Caco-2 (cell line): ENCODE measurements at regions not wholly inside any gene's neighbourhood (a gene's known extent, or its start where the extent isn't known, plus 50 kb on each side); places are given as distances from the start of the nearest gene placed in this dataset.
"Not testable (repeated sequence)": the region's sequence is repeated elsewhere in the genome, so short reads cannot be mapped to it uniquely, and the experiment has no call there.

Source experiments
- BruUV-seq: library from RNA; stranded (reverse); fragments of 400-500 nt; replicated peaks from 2 replicates; lab custom pipeline; 2021; lab: Mats Ljungman, UMichigan
- CTCF ChIA-PET: fragments of 300-600 bp; sonication (Branson Sonifier 250); formaldehyde crosslinking; loops from one replicate; lab custom pipeline; 2022; ENCODE audit warnings: antibody characterized with exemption; lab: Charles Lee
- POLR2A ChIA-PET: fragments of 300-600 bp; sonication (Branson Sonifier 250); formaldehyde crosslinking; loops from one replicate; lab custom pipeline; 2022; ENCODE audit warnings: antibody characterized with exemption; lab: Charles Lee
- DNase-seq, 2 experiments: peaks; one replicate each; pipeline versions ENCODE4 v3.0.0 to v3.0.0-alpha.2; 2020 to 2022
- H3K27me3 ChIP-seq: replicated peaks from 2 replicates; pipeline ENCODE4 v1.6.0; 2011; ENCODE audit warnings: low read length; ENCODE audit not compliant: control insufficient read depth, insufficient read depth
- H3K36me3 ChIP-seq: 2 replicates; pipeline ENCODE4 v1.5.1; 2011; ENCODE audit warnings: low read length; ENCODE audit not compliant: control insufficient read depth, insufficient read depth
- H3K4me1 ChIP-seq: fragments of 250-450 bp; sonication (Bioruptor Pico); 2 replicates; pipeline ENCODE4 v1.5.1; 2020; ENCODE audit warnings: mild to moderate bottlenecking
- H3K4me3 ChIP-seq: 2 replicates; pipeline ENCODE4 v1.5.1; 2011; ENCODE audit warnings: low read depth, mild to moderate bottlenecking, control low read depth, low read length
- H3K9me3 ChIP-seq: fragments of 250-450 bp; sonication (Bioruptor Pico); 2 replicates; pipeline ENCODE4 v1.5.1; 2020; ENCODE audit warnings: mild to moderate bottlenecking, moderate library complexity
- H3K27ac Mint-ChIP-seq: one replicate; pipeline ENCODE4 v1.8.0; 2022; ENCODE audit warnings: mixed read lengths; ENCODE audit not compliant: unreplicated experiment
- H3K27me3 Mint-ChIP-seq: one replicate; pipeline ENCODE4 v1.8.0; 2022; ENCODE audit warnings: mixed read lengths; ENCODE audit not compliant: insufficient read depth, unreplicated experiment
- H3K36me3 Mint-ChIP-seq: one replicate; pipeline ENCODE4 v1.8.0; 2022; ENCODE audit warnings: mild to moderate bottlenecking, mixed read lengths; ENCODE audit not compliant: insufficient read depth, unreplicated experiment
- H3K4me1 Mint-ChIP-seq: one replicate; pipeline ENCODE4 v1.8.0; 2022; ENCODE audit warnings: low read depth, mixed read lengths; ENCODE audit not compliant: unreplicated experiment
- H3K4me3 Mint-ChIP-seq: one replicate; pipeline ENCODE4 v1.8.0; 2022; ENCODE audit warnings: mild to moderate bottlenecking, moderate library complexity, mixed read lengths; ENCODE audit not compliant: unreplicated experiment
- H3K9me3 Mint-ChIP-seq: one replicate; pipeline ENCODE4 v1.8.0; 2022; ENCODE audit warnings: mixed read lengths; ENCODE audit not compliant: unreplicated experiment
- intact Hi-C: fragments of 100-400 bp; cut with micrococcal nuclease; formaldehyde crosslinking; loops from one replicate; pipeline ENCODE4 v1.10.0; 2022; ENCODE audit not compliant: unreplicated experiment
- TF ChIP-seq, protein P1 (sequence below), 2 experiments: fragments of 200-600 bp in 1 of 2; IDR thresholded peaks; 1 replicate in 1 of 2; 2 replicates in 1 of 2; pipeline versions ENCODE4 v1.5.1 to v1.8.0; 2011 to 2022; ENCODE audit warnings: antibody characterized with exemption in 1 of 2, control low read depth in 1 of 2, inconsistent platforms in 1 of 2, low read depth in 1 of 2, low read length in 1 of 2, mild to moderate bottlenecking in 1 of 2, moderate library complexity in 1 of 2; ENCODE audit not compliant: insufficient read depth in 1 of 2, severe bottlenecking in 1 of 2, unreplicated experiment in 1 of 2

DNA sequence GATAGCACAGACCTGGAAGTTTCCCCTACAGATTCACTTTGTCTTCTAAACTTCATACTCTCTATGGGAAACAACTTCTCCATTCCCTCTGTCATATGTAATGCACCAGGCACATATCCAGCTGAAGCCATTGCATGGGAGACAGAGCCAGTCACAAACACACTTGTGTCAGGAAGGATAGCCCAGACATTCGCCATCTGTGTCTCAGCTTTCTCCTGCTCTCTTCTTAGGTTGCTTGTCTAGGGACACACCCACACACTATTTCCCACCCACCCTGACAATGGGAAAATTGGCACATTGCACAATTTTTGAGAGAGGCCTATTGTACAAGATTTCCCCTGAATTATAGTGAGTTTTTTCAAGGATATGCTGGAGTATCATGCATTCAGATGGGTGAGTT is 158.4 kb upstream of the MPDZ start:
- intact Hi-C loops, result no loop called here
- CTCF ChIA-PET, result no interaction called here

DNA sequence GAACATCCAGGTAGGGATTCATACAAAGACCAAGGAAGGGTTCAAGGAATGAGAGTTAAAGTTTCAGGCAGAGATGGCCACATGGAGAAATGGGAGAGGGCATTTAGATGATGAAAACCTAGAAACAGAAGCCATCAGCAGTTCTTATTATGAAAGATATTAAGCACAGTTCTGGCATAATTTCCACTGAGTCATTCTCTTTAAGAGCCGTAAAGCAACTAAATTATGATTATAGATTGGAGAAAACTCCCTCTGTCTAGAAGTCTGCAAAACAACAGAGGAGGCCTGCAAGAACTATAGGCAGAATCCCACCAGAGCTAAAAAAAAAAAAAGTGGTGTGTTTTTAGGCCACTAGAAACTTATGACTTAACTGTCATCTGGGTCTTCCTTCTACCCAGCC is 157.1 kb upstream of the MPDZ start:
- no peak for DNase-seq
- Mint-ChIP-seq H3K36me3 (no peaks in the 10 kb centered on the region), H3K27me3 (no peaks in the 10 kb centered on the region), H3K9me3 (no peaks in the 10 kb centered on the region), H3K4me1 (no peaks in the 10 kb centered on the region), H3K27ac (no peak overlapping the region), H3K4me3 (no peak overlapping the region)
- Histone ChIP-seq H3K36me3 (no peaks in the 10 kb centered on the region), H3K27me3 (no peaks in the 10 kb centered on the region), H3K4me3 (no peak overlapping the region), H3K4me1 (no peaks in the 10 kb centered on the region), H3K9me3 (no peaks in the 10 kb centered on the region)
- TF ChIP-seq, protein P1, sequence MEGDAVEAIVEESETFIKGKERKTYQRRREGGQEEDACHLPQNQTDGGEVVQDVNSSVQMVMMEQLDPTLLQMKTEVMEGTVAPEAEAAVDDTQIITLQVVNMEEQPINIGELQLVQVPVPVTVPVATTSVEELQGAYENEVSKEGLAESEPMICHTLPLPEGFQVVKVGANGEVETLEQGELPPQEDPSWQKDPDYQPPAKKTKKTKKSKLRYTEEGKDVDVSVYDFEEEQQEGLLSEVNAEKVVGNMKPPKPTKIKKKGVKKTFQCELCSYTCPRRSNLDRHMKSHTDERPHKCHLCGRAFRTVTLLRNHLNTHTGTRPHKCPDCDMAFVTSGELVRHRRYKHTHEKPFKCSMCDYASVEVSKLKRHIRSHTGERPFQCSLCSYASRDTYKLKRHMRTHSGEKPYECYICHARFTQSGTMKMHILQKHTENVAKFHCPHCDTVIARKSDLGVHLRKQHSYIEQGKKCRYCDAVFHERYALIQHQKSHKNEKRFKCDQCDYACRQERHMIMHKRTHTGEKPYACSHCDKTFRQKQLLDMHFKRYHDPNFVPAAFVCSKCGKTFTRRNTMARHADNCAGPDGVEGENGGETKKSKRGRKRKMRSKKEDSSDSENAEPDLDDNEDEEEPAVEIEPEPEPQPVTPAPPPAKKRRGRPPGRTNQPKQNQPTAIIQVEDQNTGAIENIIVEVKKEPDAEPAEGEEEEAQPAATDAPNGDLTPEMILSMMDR (IDR thresholded peaks at IDR 0.05; ENCODE audit: insufficient read depth in 1 of 2, low read depth in 1 of 2, low read length in 1 of 2, severe bottlenecking in 1 of 2, unreplicated experiment in 1 of 2), result no peak
- intact Hi-C loops, result no loop called here
- no TSS peak for BruUV-seq
- CTCF ChIA-PET, result no interaction called here
- POLR2A ChIA-PET, result no interaction called here

More for the DNA sequence above, 158.4 kb upstream of the MPDZ start:
- Histone ChIP-seq H3K4me1 (no peaks in the 10 kb centered on the region), H3K4me3 (no peak overlapping the region), H3K9me3 (no peaks in the 10 kb centered on the region), H3K36me3 (no peaks in the 10 kb centered on the region), H3K27me3 (no peaks in the 10 kb centered on the region)
- no peak overlapping the region for H3K4me3 Mint-ChIP-seq
- no peaks in the 10 kb centered on the region for H3K27me3 Mint-ChIP-seq
- H3K9me3 Mint-ChIP-seq, result no peaks in the 10 kb centered on the region
- DNase-seq, result no peak
- POLR2A ChIA-PET, result no interaction called here
- TF ChIP-seq, protein P1 (IDR thresholded peaks at IDR 0.05; ENCODE audit: insufficient read depth in 1 of 2, low read depth in 1 of 2, low read length in 1 of 2, severe bottlenecking in 1 of 2, unreplicated experiment in 1 of 2), result no peak
- no peaks in the 10 kb centered on the region for H3K4me1 Mint-ChIP-seq
- H3K36me3 Mint-ChIP-seq, result no peaks in the 10 kb centered on the region
- BruUV-seq, result no TSS peak
- no peak overlapping the region for H3K27ac Mint-ChIP-seq

- H3K27me3 ChIP-seq, H3K36me3 ChIP-seq, H3K4me3 Mint-ChIP-seq, POLR2A ChIA-PET, H3K36me3 Mint-ChIP-seq, H3K4me1 Mint-ChIP-seq, H3K27ac Mint-ChIP-seq, BruUV-seq, intact Hi-C loops, DNase-seq, H3K4me3 ChIP-seq, CTCF ChIA-PET, H3K27me3 Mint-ChIP-seq, H3K9me3 ChIP-seq, H3K9me3 Mint-ChIP-seq, H3K4me1 ChIP-seq: not testable (repeated sequence)
These were observed 154.0 kb upstream of the MPDZ start for GRCh38 chr9:13433453-13433852.

DNA sequence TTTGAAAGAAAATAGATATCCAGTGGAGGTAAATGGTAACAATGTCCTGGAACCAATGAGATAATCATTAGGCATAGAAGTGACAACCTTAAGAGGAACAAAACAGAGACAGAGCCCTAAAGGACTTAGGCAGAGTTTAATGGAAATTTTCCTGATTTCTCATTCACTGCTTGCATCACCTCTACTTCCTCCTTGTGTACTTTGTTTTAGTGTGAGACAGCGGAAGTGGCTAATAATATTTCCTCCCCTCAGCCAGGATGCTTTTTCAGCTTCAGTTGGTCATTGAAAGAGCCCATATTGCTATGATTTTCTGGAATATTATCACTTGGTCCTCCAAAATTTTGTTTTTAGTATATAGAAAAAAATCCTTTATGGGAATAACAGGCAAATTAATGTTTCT is 153.4 kb upstream of the MPDZ start:
- TF ChIP-seq, protein P1 (IDR thresholded peaks at IDR 0.05; ENCODE audit: insufficient read depth in 1 of 2, low read depth in 1 of 2, low read length in 1 of 2, severe bottlenecking in 1 of 2, unreplicated experiment in 1 of 2), result no peak
- BruUV-seq, result no TSS peak

More for the DNA sequence above, 153.4 kb upstream of the MPDZ start:
- no peaks in the 10 kb centered on the region for H3K36me3 Mint-ChIP-seq
- H3K4me1 Mint-ChIP-seq, result no peaks in the 10 kb centered on the region
- no peak overlapping the region for H3K4me3 ChIP-seq
- no peaks in the 10 kb centered on the region for H3K27me3 Mint-ChIP-seq
- intact Hi-C loops, result no loop called here
- no peak overlapping the region for H3K4me3 Mint-ChIP-seq
- ChIA-PET CTCF (no interaction called here), POLR2A (no interaction called here)
- DNase-seq, result no peak
- no peaks in the 10 kb centered on the region for H3K9me3 ChIP-seq
- H3K27me3 ChIP-seq, result no peaks in the 10 kb centered on the region
- no peaks in the 10 kb centered on the region for H3K36me3 ChIP-seq
- H3K9me3 Mint-ChIP-seq, result no peaks in the 10 kb centered on the region
- no peak overlapping the region for H3K27ac Mint-ChIP-seq
- H3K4me1 ChIP-seq, result no peaks in the 10 kb centered on the region
